ENCODE measurements at regions not wholly inside any gene's neighbourhood (a gene's known extent, or its start where the extent isn't known, plus 50 kb on each side); places are given as distances from the start of the nearest gene placed in this dataset.

DNA sequence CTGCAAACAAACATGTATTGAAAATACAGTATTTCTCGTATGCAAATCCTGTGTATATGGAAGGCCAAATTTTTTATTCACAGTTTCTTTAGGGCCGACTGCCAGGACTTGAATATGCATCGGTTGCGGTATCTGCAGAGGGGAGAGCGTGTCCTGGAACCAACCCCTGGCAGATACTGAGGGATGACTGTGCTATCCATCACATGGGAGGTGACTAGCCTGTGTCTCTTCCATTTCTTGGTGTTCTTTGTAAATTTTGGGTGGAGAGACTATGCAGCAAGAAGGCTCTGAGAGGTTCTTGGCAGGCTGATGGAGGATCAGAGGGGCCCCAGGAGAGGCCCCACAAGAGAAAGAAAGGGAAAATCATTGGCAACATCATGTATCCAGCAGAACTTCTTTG is 384.3 kb downstream of the YTHDC2 start:
- Histone ChIP-seq H3K4me3 (ENCODE audit: insufficient read depth, low read length, poor library complexity, severe bottlenecking) (no peak overlapping the region), H3F3A (ENCODE audit: insufficient read depth) (no peaks in the 10 kb centered on the region), H4K20me1 (ENCODE audit: low read depth, low read length) (no peaks in the 10 kb centered on the region), H3K9ac (ENCODE audit: low read length) (no peak overlapping the region), H3K36me3 (ENCODE audit: low read length) (no peaks in the 10 kb centered on the region), H2AFZ (ENCODE audit: low read depth, low read length, severe bottlenecking) (no peak overlapping the region), H3K4me2 (ENCODE audit: low read depth, low read length, poor library complexity, severe bottlenecking) (no peak overlapping the region), H3K27me3 (ENCODE audit: low read length) (no peaks in the 10 kb centered on the region), H3K9me2 (replicated peaks; ENCODE audit: insufficient read depth, low read length) (no peaks in the 10 kb centered on the region), H3K9me3 (ENCODE audit: insufficient read depth, low read length) (no peaks in the 10 kb centered on the region), H3K79me2 (ENCODE audit: insufficient read depth, low read length) (no peaks in the 10 kb centered on the region), H3K27ac (ENCODE audit: low read depth, low read length) (no peak overlapping the region)
- TF ChIP-seq EZH2phosphoT487 (conservative IDR thresholded peaks at IDR 0.05; ENCODE audit: low read length): no peak
- TF ChIP-seq, protein P1, sequence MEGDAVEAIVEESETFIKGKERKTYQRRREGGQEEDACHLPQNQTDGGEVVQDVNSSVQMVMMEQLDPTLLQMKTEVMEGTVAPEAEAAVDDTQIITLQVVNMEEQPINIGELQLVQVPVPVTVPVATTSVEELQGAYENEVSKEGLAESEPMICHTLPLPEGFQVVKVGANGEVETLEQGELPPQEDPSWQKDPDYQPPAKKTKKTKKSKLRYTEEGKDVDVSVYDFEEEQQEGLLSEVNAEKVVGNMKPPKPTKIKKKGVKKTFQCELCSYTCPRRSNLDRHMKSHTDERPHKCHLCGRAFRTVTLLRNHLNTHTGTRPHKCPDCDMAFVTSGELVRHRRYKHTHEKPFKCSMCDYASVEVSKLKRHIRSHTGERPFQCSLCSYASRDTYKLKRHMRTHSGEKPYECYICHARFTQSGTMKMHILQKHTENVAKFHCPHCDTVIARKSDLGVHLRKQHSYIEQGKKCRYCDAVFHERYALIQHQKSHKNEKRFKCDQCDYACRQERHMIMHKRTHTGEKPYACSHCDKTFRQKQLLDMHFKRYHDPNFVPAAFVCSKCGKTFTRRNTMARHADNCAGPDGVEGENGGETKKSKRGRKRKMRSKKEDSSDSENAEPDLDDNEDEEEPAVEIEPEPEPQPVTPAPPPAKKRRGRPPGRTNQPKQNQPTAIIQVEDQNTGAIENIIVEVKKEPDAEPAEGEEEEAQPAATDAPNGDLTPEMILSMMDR (IDR thresholded peaks at IDR 0.05; ENCODE audit: insufficient read depth, low read length, poor library complexity, severe bottlenecking): no peak

DNA sequence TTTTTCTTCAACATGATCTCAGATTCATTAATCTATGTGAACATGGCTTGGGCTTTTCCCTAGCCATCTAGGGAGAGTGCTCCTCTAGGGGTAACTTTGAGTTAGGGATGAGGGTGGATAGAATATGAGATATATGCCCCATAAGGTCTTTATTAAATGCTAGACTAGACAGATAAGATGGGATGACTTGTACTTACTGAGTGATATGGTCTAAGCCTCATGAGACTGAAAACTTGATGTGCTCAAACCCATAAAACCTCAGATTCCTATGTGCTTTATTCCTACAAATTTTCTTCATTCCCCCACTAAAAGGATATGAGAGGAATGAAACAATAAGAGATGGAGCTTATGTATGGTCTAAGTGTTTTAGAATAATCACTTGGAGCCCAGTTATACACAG is 386.6 kb downstream of the YTHDC2 start:
- no peaks in the 10 kb centered on the region for H4K20me1 ChIP-seq (ENCODE audit: low read depth, low read length)
- H2AFZ ChIP-seq (ENCODE audit: low read depth, low read length, severe bottlenecking): no peak overlapping the region
- H3K36me3 ChIP-seq (ENCODE audit: low read length): no peaks in the 10 kb centered on the region
- no peak overlapping the region for H3K9ac ChIP-seq (ENCODE audit: low read length)
- H3K4me2 ChIP-seq (ENCODE audit: low read depth, low read length, poor library complexity, severe bottlenecking): no peak overlapping the region
- H3K4me3 ChIP-seq (ENCODE audit: insufficient read depth, low read length, poor library complexity, severe bottlenecking): no peak overlapping the region
- no peaks in the 10 kb centered on the region for H3F3A ChIP-seq (ENCODE audit: insufficient read depth)
- no peak overlapping the region for H3K27ac ChIP-seq (ENCODE audit: low read depth, low read length)
- H3K9me2 ChIP-seq (replicated peaks; ENCODE audit: insufficient read depth, low read length): no peaks in the 10 kb centered on the region
- H3K9me3 ChIP-seq (ENCODE audit: insufficient read depth, low read length): no peaks in the 10 kb centered on the region
- H3K27me3 ChIP-seq (ENCODE audit: low read length): no peaks in the 10 kb centered on the region
- TF ChIP-seq EZH2phosphoT487 (conservative IDR thresholded peaks at IDR 0.05; ENCODE audit: low read length): no peak
- TF ChIP-seq, protein P1 (IDR thresholded peaks at IDR 0.05; ENCODE audit: insufficient read depth, low read length, poor library complexity, severe bottlenecking): no peak
- no peaks in the 10 kb centered on the region for H3K79me2 ChIP-seq (ENCODE audit: insufficient read depth, low read length)

DNA sequence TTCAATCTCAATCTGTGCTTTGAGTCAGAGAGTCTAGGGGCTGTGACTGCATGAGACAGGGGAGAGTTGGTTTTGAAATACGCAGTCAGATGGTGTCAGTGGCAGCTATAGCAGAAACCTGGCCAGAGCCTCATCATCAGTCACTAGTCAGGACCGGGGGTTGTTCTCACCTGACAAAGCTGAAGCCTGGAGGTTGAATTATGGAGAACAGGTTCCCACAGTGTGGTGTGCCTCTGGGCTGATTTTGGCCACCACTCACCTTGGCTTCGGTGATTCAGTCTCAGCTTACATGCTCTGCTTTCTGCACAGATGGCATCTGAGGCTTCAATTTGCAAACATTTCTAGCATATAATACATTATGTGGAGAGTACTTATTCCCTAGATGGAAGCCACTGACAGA is 387.3 kb downstream of the YTHDC2 start:
- Histone ChIP-seq H3K4me3 (ENCODE audit: insufficient read depth, low read length, poor library complexity, severe bottlenecking) (no peak overlapping the region), H2AFZ (ENCODE audit: low read depth, low read length, severe bottlenecking) (no peak overlapping the region), H3K79me2 (ENCODE audit: insufficient read depth, low read length) (no peaks in the 10 kb centered on the region), H3K9me3 (ENCODE audit: insufficient read depth, low read length) (no peaks in the 10 kb centered on the region), H3K4me2 (ENCODE audit: low read depth, low read length, poor library complexity, severe bottlenecking) (no peak overlapping the region), H3K27ac (ENCODE audit: low read depth, low read length) (no peak overlapping the region), H3K27me3 (ENCODE audit: low read length) (no peaks in the 10 kb centered on the region), H4K20me1 (ENCODE audit: low read depth, low read length) (no peaks in the 10 kb centered on the region), H3F3A (ENCODE audit: insufficient read depth) (no peaks in the 10 kb centered on the region), H3K9me2 (replicated peaks; ENCODE audit: insufficient read depth, low read length) (no peaks in the 10 kb centered on the region), H3K9ac (ENCODE audit: low read length) (no peak overlapping the region), H3K36me3 (ENCODE audit: low read length) (no peaks in the 10 kb centered on the region)
- no peak for TF ChIP-seq EZH2phosphoT487 (conservative IDR thresholded peaks at IDR 0.05; ENCODE audit: low read length)
- TF ChIP-seq, protein P1 (IDR thresholded peaks at IDR 0.05; ENCODE audit: insufficient read depth, low read length, poor library complexity, severe bottlenecking): no peak

All from SU-DHL-6 (cell line).